Suppressor macrophage treated with lipopolysaccharide for 4 hours (primary cell): ENCODE measurements at regions not wholly inside any gene's neighbourhood (a gene's known extent, or its start where the extent isn't known, plus 50 kb on each side); places are given as distances from the start of the nearest gene placed in this dataset.

Experiments
- DNase-seq: peaks from one replicate; pipeline ENCODE4 v3.0.0-alpha.2; 2020

GRCh38 chr6:98212468-98212867, 621.9 kb upstream of the POU3F2 start:
- DNase-seq: no peak

- no peak for DNase-seq
Measured at GRCh38 chr6:98215531-98215930, 618.8 kb upstream of the POU3F2 start.

- DNase-seq: no peak
Measured at GRCh38 chr6:98230250-98230649, 604.1 kb upstream of the POU3F2 start.

- no peak for DNase-seq
Measured at GRCh38 chr6:98239057-98239456, 595.3 kb upstream of the POU3F2 start.

GRCh38 chr6:98241630-98242029, 592.7 kb upstream of the POU3F2 start:
- DNase-seq: no peak

- DNase-seq: no peak
Measured at GRCh38 chr6:98254624-98255023, 579.8 kb upstream of the POU3F2 start.

- DNase-seq: no peak
Measured at GRCh38 chr6:98260382-98260781, 574.0 kb upstream of the POU3F2 start.

GRCh38 chr6:98272060-98272459, 562.3 kb upstream of the POU3F2 start:
- no peak for DNase-seq

GRCh38 chr6:98274691-98275090, 559.7 kb upstream of the POU3F2 start:
- no peak for DNase-seq

- no peak for DNase-seq
Measured at GRCh38 chr6:98280492-98280891, 553.9 kb upstream of the POU3F2 start.

- DNase-seq: no peak
Measured at GRCh38 chr6:98286620-98287019, 547.8 kb upstream of the POU3F2 start.

- no peak for DNase-seq
Measured at GRCh38 chr6:98287876-98288275, 546.5 kb upstream of the POU3F2 start.

GRCh38 chr6:98292810-98293209, 541.6 kb upstream of the POU3F2 start:
- no peak for DNase-seq

GRCh38 chr6:98295515-98296175, 538.7 kb upstream of the POU3F2 start:
- no peak for DNase-seq

- DNase-seq: no peak
Measured at GRCh38 chr6:98308564-98308963, 525.8 kb upstream of the POU3F2 start.

GRCh38 chr6:98310443-98310842, 523.9 kb upstream of the POU3F2 start:
- no peak for DNase-seq

GRCh38 chr6:98323605-98324004, 510.8 kb upstream of the POU3F2 start:
- DNase-seq: no peak

- DNase-seq: no peak
Measured at GRCh38 chr6:98324446-98324845, 509.9 kb upstream of the POU3F2 start.

GRCh38 chr6:98325366-98325765, 509.0 kb upstream of the POU3F2 start:
- DNase-seq: no peak

- no peak for DNase-seq
Measured at GRCh38 chr6:98333273-98333672, 501.1 kb upstream of the POU3F2 start.

- no peak for DNase-seq
Measured at GRCh38 chr6:98335594-98335993, 498.8 kb upstream of the POU3F2 start.

- DNase-seq: no peak
Measured at GRCh38 chr6:98339506-98339905, 494.9 kb upstream of the POU3F2 start.

GRCh38 chr6:98343004-98343403, 491.4 kb upstream of the POU3F2 start:
- DNase-seq: no peak

GRCh38 chr6:98343797-98344196, 490.6 kb upstream of the POU3F2 start:
- no peak for DNase-seq

- DNase-seq: no peak
Measured at GRCh38 chr6:98352348-98352747, 482.0 kb upstream of the POU3F2 start.

- DNase-seq: no peak
Measured at GRCh38 chr6:98358173-98358572, 476.2 kb upstream of the POU3F2 start.
